AG04450 (cell line): ENCODE measurements at regions not wholly inside any gene's neighbourhood (a gene's known extent, or its start where the extent isn't known, plus 50 kb on each side); places are given as distances from the start of the nearest gene placed in this dataset.

ENCODE experiments used
- CTCF ChIA-PET: fragments of 300-600, 350-600 bp; formaldehyde crosslinking; extraction: SDS; loops from one replicate; lab custom pipeline; 2022; ENCODE audit warnings: antibody characterized with exemption, inconsistent platforms; lab: Charles Lee
- POLR2A ChIA-PET: fragments of 350-600 bp; formaldehyde crosslinking; extraction: SDS; loops from one replicate; lab custom pipeline; 2021; ENCODE audit warnings: antibody characterized with exemption, inconsistent platforms; lab: Yijun Ruan, JAX
- DNase-seq: peaks from one replicate; pipeline ENCODE4 v3.0.0-alpha.2; 2011; ENCODE audit warnings: low read depth, low spot score
- H3K27ac ChIP-seq: one replicate; pipeline ENCODE4 v1.5.1; 2012; ENCODE audit warnings: low read depth, low read length, control low read depth
- H3K27me3 ChIP-seq: one replicate; pipeline ENCODE4 v1.6.0; 2012; ENCODE audit warnings: low read length; ENCODE audit not compliant: control insufficient read depth, insufficient read depth
- H3K4me3 ChIP-seq: 2 replicates; pipeline ENCODE4 v1.5.1; 2011; ENCODE audit warnings: mild to moderate bottlenecking, low read depth, low read length, control low read depth
- H3K9me3 ChIP-seq: 2 replicates; pipeline ENCODE4 v1.5.1; 2012; ENCODE audit warnings: low read length; ENCODE audit not compliant: control insufficient read depth, insufficient read depth
- TF ChIP-seq, protein P1 (sequence below): IDR thresholded peaks from 2 replicates; pipeline ENCODE4 v1.5.1; 2011; ENCODE audit warnings: low read depth, low read length, control low read depth, inconsistent platforms

DNA sequence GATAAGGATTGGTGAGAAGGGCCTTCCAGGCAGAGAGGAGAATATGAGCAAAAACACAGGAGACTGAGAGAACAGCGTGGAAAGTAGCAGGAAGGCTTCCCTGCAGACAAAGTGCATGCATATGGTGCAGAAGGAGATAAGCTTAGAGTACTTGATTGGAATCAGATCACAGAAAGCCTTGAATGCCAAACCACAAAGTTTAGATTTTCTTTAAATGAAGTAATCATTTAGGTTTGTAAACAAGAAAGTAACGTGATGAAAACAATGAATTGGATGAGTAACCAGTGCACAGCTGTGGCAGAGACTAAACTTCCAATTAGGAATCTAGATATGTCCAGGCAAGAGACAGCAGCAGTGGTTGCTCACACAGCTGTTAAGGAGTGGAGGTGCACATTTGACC is 83.8 kb upstream of the C1QTNF7 start:
- ChIA-PET POLR2A (interaction anchor here (0.9 to 1.7 kb wide), 6 partner anchors 9 to 111 kb away, joined by 3 to 6 read pairs (median 4); no protein-coding TSS in a partner anchor), CTCF (interaction anchor here (0.9 kb wide), 1 partner anchor 113 kb away, joined by 3 read pairs; no protein-coding TSS in a partner anchor)
- H3K9me3 ChIP-seq: peaks cover 3% of the 10 kb centered on the region; the same call in 1 of the 2 replicates
- H3K4me3 ChIP-seq: no peak overlapping the region
- H3K27ac ChIP-seq: no peak overlapping the region
- DNase-seq: peak; percentile 89
- TF ChIP-seq, protein P1, sequence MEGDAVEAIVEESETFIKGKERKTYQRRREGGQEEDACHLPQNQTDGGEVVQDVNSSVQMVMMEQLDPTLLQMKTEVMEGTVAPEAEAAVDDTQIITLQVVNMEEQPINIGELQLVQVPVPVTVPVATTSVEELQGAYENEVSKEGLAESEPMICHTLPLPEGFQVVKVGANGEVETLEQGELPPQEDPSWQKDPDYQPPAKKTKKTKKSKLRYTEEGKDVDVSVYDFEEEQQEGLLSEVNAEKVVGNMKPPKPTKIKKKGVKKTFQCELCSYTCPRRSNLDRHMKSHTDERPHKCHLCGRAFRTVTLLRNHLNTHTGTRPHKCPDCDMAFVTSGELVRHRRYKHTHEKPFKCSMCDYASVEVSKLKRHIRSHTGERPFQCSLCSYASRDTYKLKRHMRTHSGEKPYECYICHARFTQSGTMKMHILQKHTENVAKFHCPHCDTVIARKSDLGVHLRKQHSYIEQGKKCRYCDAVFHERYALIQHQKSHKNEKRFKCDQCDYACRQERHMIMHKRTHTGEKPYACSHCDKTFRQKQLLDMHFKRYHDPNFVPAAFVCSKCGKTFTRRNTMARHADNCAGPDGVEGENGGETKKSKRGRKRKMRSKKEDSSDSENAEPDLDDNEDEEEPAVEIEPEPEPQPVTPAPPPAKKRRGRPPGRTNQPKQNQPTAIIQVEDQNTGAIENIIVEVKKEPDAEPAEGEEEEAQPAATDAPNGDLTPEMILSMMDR: no peak
- H3K27me3 ChIP-seq: peaks cover 2% of the 10 kb centered on the region

DNA sequence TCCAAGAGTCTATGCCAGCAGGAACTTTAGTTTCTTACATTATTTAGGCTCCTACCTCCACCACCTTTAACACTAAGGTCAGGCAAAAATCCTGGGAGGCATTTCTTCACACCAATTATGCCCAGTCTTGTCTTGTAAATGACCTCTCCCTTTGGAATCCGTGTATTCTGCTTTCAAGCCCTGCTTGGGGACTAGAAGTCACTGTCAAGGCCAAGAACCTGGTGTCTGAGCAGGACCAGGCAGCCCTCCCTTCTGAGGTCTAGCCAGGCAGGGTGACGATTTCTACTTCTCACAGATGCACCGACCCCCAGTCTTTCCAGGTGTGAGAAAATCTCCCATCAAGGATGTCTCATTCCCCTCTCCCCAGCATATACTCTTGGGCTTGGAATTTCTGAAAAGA is 82.7 kb upstream of the C1QTNF7 start:
- H3K4me3 ChIP-seq: no peak overlapping the region
- no peak overlapping the region for H3K27ac ChIP-seq
- TF ChIP-seq, protein P1: no peak
- peaks cover 3% of the 10 kb centered on the region; the same call in 1 of the 2 replicates for H3K9me3 ChIP-seq
- peaks cover 2% of the 10 kb centered on the region for H3K27me3 ChIP-seq
- ChIA-PET CTCF (no interaction called here), POLR2A (interaction anchor here (1.7 kb wide), 1 partner anchor 106 kb away, joined by 6 read pairs; no protein-coding TSS in a partner anchor)
- no peak for DNase-seq

DNA sequence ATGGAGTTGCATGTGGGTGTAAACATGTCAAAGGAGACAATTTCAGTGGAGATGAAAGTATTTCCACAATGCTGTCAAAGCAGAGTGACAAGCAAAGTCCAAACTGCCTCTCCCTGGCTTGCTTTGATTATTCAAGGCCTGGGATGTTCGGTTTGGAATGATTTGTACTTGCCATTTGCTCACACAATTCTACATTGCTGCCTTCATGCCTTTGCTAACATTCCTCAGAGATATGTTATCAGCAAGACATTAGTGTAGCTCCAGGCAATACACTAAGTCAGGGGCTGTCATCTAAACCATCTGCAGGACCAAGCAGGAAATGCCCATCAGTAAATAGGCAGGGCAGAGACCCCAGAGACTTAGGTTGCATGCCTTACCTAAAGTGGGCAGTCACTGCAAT is 79.6 kb upstream of the C1QTNF7 start:
- DNase-seq: no peak
- POLR2A ChIA-PET: no interaction called here
- TF ChIP-seq, protein P1: no peak
- CTCF ChIA-PET: interaction anchor here (1.4 kb wide), 1 partner anchor 109 kb away, joined by 3 read pairs; no protein-coding TSS in a partner anchor
- Histone ChIP-seq H3K27me3 (peaks cover 2% of the 10 kb centered on the region), H3K4me3 (no peak overlapping the region), H3K9me3 (no peaks in the 10 kb centered on the region), H3K27ac (no peak overlapping the region)

DNA sequence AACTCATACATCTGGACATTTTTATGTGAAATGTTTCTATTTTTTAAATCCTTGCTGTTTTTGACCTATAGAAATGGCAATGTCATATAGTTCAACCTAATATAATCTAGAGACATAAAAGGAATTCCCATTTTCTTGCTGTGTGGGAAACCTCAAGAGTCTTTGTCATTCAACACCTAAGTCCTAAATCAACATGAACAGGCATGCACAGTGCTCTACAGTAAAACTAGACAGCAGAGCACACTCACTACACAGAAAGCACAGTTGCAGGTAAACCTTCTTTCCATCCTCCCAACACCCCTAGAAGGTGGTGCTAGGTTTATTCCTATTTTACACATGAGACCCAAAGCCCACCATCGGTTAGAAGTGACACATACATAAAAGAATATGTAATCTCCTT is 79.1 kb upstream of the C1QTNF7 start:
- ChIA-PET POLR2A (no interaction called here), CTCF (no interaction called here)
- H3K9me3 ChIP-seq: no peaks in the 10 kb centered on the region
- peaks cover 2% of the 10 kb centered on the region for H3K27me3 ChIP-seq
- DNase-seq: no peak
- H3K4me3 ChIP-seq: no peak overlapping the region
- H3K27ac ChIP-seq: no peak overlapping the region
- TF ChIP-seq, protein P1: no peak

DNA sequence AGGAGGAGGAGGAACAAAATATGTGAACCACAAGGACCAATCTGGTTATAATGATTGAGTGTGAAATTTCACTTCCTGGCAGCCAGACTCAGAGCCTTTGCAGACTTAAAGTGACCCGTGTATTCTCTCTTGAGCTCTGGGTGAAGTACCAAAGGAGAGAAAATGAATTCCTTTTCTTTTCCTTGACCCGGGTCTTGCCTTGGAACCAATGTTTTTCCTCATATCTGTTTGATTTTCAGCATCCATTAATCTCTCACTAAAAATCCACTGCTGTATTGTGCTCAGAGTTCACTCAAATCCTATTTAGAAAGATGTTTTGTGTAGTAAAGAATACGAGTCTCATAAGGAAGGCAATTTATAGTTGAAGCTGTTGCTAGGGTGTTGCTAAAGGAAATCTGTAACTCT is 78.3 kb upstream of the C1QTNF7 start:
- Histone ChIP-seq H3K9me3 (no peaks in the 10 kb centered on the region), H3K4me3 (no peak overlapping the region), H3K27me3 (peaks cover 2% of the 10 kb centered on the region), H3K27ac (no peak overlapping the region)
- POLR2A ChIA-PET: no interaction called here
- DNase-seq: no peak
- CTCF ChIA-PET: interaction anchor here (0.8 kb wide), 1 partner anchor 14 kb away, joined by 3 read pairs; no protein-coding TSS in a partner anchor
- TF ChIP-seq, protein P1: no peak
